SK-N-SH treated with all-trans-retinoic acid at 6 μM for 48 hours (cell line): ENCODE measurements at regions not wholly inside any gene's neighbourhood (a gene's known extent, or its start where the extent isn't known, plus 50 kb on each side); places are given as distances from the start of the nearest gene placed in this dataset.

ENCODE experiments used
- ZC3H10 ChIP-seq: fragments of 250-450 bp; sonication (Bioruptor Pico); IDR thresholded peaks from 2 replicates; pipeline ENCODE4 v1.5.1; 2021; ENCODE audit warnings: mild to moderate bottlenecking, moderate library complexity
- TF ChIP-seq, protein P1 (sequence below): fragments of 250-450 bp; sonication (Bioruptor Pico); IDR thresholded peaks from 2 replicates; pipeline ENCODE4 v1.8.0; 2020; ENCODE audit warnings: mild to moderate bottlenecking, moderate library complexity, borderline replicate concordance

DNA sequence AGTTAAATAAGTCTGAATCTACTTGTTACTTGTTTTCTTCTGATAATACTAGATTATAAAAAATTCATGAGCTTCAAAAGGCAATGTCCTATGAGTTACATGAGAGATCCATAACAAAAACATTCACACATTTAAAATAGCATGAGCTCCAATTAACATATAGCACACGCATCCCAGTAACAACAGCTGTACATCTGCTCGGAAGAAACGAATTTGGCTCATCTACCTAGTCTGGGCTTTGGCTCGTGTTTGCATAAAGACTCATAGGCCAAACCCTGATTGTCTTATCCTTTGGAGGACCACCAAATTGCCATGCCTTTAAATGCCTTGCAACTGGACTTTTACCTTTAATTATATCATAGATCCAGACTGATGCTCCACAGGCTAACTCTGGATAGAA is 259.7 kb upstream of the CHD6 start:
- TF ChIP-seq, protein P1, sequence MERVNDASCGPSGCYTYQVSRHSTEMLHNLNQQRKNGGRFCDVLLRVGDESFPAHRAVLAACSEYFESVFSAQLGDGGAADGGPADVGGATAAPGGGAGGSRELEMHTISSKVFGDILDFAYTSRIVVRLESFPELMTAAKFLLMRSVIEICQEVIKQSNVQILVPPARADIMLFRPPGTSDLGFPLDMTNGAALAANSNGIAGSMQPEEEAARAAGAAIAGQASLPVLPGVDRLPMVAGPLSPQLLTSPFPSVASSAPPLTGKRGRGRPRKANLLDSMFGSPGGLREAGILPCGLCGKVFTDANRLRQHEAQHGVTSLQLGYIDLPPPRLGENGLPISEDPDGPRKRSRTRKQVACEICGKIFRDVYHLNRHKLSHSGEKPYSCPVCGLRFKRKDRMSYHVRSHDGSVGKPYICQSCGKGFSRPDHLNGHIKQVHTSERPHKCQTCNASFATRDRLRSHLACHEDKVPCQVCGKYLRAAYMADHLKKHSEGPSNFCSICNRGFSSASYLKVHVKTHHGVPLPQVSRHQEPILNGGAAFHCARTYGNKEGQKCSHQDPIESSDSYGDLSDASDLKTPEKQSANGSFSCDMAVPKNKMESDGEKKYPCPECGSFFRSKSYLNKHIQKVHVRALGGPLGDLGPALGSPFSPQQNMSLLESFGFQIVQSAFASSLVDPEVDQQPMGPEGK: no peak
- no peak for TF ChIP-seq ZC3H10
